Caco-2 (cell line): ENCODE measurements at regions not wholly inside any gene's neighbourhood (a gene's known extent, or its start where the extent isn't known, plus 50 kb on each side); places are given as distances from the start of the nearest gene placed in this dataset.

Experiments
- BruUV-seq: library from RNA; stranded (reverse); fragments of 400-500 nt; replicated peaks from 2 replicates; lab custom pipeline; 2021; lab: Mats Ljungman, UMichigan
- CTCF ChIA-PET: fragments of 300-600 bp; sonication (Branson Sonifier 250); formaldehyde crosslinking; loops from one replicate; lab custom pipeline; 2022; ENCODE audit warnings: antibody characterized with exemption; lab: Charles Lee
- POLR2A ChIA-PET: fragments of 300-600 bp; sonication (Branson Sonifier 250); formaldehyde crosslinking; loops from one replicate; lab custom pipeline; 2022; ENCODE audit warnings: antibody characterized with exemption; lab: Charles Lee
- DNase-seq, 2 experiments: peaks; one replicate each; pipeline versions ENCODE4 v3.0.0 to v3.0.0-alpha.2; 2020 to 2022
- H3K27me3 ChIP-seq: replicated peaks from 2 replicates; pipeline ENCODE4 v1.6.0; 2011; ENCODE audit warnings: low read length; ENCODE audit not compliant: control insufficient read depth, insufficient read depth
- H3K36me3 ChIP-seq: 2 replicates; pipeline ENCODE4 v1.5.1; 2011; ENCODE audit warnings: low read length; ENCODE audit not compliant: control insufficient read depth, insufficient read depth
- H3K4me1 ChIP-seq: fragments of 250-450 bp; sonication (Bioruptor Pico); 2 replicates; pipeline ENCODE4 v1.5.1; 2020; ENCODE audit warnings: mild to moderate bottlenecking
- H3K4me3 ChIP-seq: 2 replicates; pipeline ENCODE4 v1.5.1; 2011; ENCODE audit warnings: low read depth, mild to moderate bottlenecking, control low read depth, low read length
- H3K9me3 ChIP-seq: fragments of 250-450 bp; sonication (Bioruptor Pico); 2 replicates; pipeline ENCODE4 v1.5.1; 2020; ENCODE audit warnings: mild to moderate bottlenecking, moderate library complexity
- H3K27ac Mint-ChIP-seq: one replicate; pipeline ENCODE4 v1.8.0; 2022; ENCODE audit warnings: mixed read lengths; ENCODE audit not compliant: unreplicated experiment
- H3K27me3 Mint-ChIP-seq: one replicate; pipeline ENCODE4 v1.8.0; 2022; ENCODE audit warnings: mixed read lengths; ENCODE audit not compliant: insufficient read depth, unreplicated experiment
- H3K36me3 Mint-ChIP-seq: one replicate; pipeline ENCODE4 v1.8.0; 2022; ENCODE audit warnings: mild to moderate bottlenecking, mixed read lengths; ENCODE audit not compliant: insufficient read depth, unreplicated experiment
- H3K4me1 Mint-ChIP-seq: one replicate; pipeline ENCODE4 v1.8.0; 2022; ENCODE audit warnings: low read depth, mixed read lengths; ENCODE audit not compliant: unreplicated experiment
- H3K4me3 Mint-ChIP-seq: one replicate; pipeline ENCODE4 v1.8.0; 2022; ENCODE audit warnings: mild to moderate bottlenecking, moderate library complexity, mixed read lengths; ENCODE audit not compliant: unreplicated experiment
- H3K9me3 Mint-ChIP-seq: one replicate; pipeline ENCODE4 v1.8.0; 2022; ENCODE audit warnings: mixed read lengths; ENCODE audit not compliant: unreplicated experiment
- intact Hi-C: fragments of 100-400 bp; cut with micrococcal nuclease; formaldehyde crosslinking; loops from one replicate; pipeline ENCODE4 v1.10.0; 2022; ENCODE audit not compliant: unreplicated experiment
- TF ChIP-seq, protein P1 (sequence below), 2 experiments: fragments of 200-600 bp in 1 of 2; IDR thresholded peaks; 1 replicate in 1 of 2; 2 replicates in 1 of 2; pipeline versions ENCODE4 v1.5.1 to v1.8.0; 2011 to 2022; ENCODE audit warnings: antibody characterized with exemption in 1 of 2, control low read depth in 1 of 2, inconsistent platforms in 1 of 2, low read depth in 1 of 2, low read length in 1 of 2, mild to moderate bottlenecking in 1 of 2, moderate library complexity in 1 of 2; ENCODE audit not compliant: insufficient read depth in 1 of 2, severe bottlenecking in 1 of 2, unreplicated experiment in 1 of 2

DNA sequence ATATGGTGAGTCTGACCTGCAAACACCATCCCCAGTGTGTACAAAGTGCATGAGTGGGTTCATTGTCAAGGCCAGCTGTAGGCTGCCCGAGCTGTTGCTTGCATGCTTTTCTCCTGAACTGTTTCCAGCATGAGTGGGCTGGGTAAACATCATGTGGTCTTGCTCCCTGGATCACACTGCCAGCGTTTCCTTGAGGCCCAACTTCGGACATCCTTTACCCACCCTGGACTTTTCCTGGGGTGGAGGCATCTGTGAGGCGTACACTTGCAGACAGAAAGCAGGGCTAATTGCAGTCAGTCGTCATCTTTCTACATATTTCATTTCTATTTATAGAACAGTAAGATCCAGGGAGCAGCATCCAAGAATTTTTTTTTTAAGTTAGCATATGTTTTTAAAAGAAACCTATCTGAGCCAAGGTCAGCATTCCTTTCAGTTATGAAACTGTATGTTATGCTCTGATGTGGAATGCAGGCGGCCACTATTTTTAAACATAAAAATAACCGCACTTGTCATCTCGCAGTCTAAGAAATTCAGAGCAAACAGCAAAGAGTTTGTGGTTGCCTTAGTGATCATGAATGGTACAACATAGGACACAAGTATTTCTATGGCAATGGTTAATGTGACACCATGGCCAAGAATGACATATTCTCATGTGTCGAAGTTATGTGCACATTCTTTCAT lies 106.5 kb upstream of the DMRT1 start:
- intact Hi-C loops = no loop called here
- no peaks in the 10 kb centered on the region for H3K9me3 Mint-ChIP-seq
- H3K4me3 Mint-ChIP-seq = no peak overlapping the region
- TF ChIP-seq, protein P1, sequence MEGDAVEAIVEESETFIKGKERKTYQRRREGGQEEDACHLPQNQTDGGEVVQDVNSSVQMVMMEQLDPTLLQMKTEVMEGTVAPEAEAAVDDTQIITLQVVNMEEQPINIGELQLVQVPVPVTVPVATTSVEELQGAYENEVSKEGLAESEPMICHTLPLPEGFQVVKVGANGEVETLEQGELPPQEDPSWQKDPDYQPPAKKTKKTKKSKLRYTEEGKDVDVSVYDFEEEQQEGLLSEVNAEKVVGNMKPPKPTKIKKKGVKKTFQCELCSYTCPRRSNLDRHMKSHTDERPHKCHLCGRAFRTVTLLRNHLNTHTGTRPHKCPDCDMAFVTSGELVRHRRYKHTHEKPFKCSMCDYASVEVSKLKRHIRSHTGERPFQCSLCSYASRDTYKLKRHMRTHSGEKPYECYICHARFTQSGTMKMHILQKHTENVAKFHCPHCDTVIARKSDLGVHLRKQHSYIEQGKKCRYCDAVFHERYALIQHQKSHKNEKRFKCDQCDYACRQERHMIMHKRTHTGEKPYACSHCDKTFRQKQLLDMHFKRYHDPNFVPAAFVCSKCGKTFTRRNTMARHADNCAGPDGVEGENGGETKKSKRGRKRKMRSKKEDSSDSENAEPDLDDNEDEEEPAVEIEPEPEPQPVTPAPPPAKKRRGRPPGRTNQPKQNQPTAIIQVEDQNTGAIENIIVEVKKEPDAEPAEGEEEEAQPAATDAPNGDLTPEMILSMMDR (IDR thresholded peaks at IDR 0.05; ENCODE audit: insufficient read depth in 1 of 2, low read depth in 1 of 2, low read length in 1 of 2, severe bottlenecking in 1 of 2, unreplicated experiment in 1 of 2) = no peak
- H3K36me3 ChIP-seq = peaks cover 2% of the 10 kb centered on the region
- no peak for DNase-seq
- BruUV-seq = no TSS peak
- CTCF ChIA-PET = no interaction called here
- H3K4me3 ChIP-seq = no peak overlapping the region
- H3K36me3 Mint-ChIP-seq = peaks cover 58% of the 10 kb centered on the region
- H3K4me1 Mint-ChIP-seq = peaks cover 7% of the 10 kb centered on the region
- H3K4me1 ChIP-seq = peaks cover 11% of the 10 kb centered on the region; the same call in 1 of the 2 replicates
- H3K27me3 Mint-ChIP-seq = no peaks in the 10 kb centered on the region
- H3K27me3 ChIP-seq = no peaks in the 10 kb centered on the region
- no peak overlapping the region for H3K27ac Mint-ChIP-seq
- POLR2A ChIA-PET = no interaction called here
- H3K9me3 ChIP-seq = no peaks in the 10 kb centered on the region

- Histone ChIP-seq H3K36me3 (peaks cover 6% of the 10 kb centered on the region), H3K4me3 (no peak overlapping the region), H3K27me3 (no peaks in the 10 kb centered on the region), H3K9me3 (no peaks in the 10 kb centered on the region), H3K4me1 (peaks cover 11% of the 10 kb centered on the region; the same call in 1 of the 2 replicates)
- H3K4me3 Mint-ChIP-seq = no peak overlapping the region
- intact Hi-C loops = no loop called here
- no peak for DNase-seq
- ChIA-PET POLR2A (no interaction called here), CTCF (no interaction called here)
- no peaks in the 10 kb centered on the region for H3K9me3 Mint-ChIP-seq
- H3K36me3 Mint-ChIP-seq = peaks cover 63% of the 10 kb centered on the region
- BruUV-seq = no TSS peak
- TF ChIP-seq, protein P1 (IDR thresholded peaks at IDR 0.05; ENCODE audit: insufficient read depth in 1 of 2, low read depth in 1 of 2, low read length in 1 of 2, severe bottlenecking in 1 of 2, unreplicated experiment in 1 of 2) = no peak
- no peaks in the 10 kb centered on the region for H3K27me3 Mint-ChIP-seq
- peaks cover 7% of the 10 kb centered on the region for H3K4me1 Mint-ChIP-seq
- no peak overlapping the region for H3K27ac Mint-ChIP-seq
These were observed 103.9 kb upstream of the DMRT1 start for GRCh38 chr9:737400-738120.

DNA sequence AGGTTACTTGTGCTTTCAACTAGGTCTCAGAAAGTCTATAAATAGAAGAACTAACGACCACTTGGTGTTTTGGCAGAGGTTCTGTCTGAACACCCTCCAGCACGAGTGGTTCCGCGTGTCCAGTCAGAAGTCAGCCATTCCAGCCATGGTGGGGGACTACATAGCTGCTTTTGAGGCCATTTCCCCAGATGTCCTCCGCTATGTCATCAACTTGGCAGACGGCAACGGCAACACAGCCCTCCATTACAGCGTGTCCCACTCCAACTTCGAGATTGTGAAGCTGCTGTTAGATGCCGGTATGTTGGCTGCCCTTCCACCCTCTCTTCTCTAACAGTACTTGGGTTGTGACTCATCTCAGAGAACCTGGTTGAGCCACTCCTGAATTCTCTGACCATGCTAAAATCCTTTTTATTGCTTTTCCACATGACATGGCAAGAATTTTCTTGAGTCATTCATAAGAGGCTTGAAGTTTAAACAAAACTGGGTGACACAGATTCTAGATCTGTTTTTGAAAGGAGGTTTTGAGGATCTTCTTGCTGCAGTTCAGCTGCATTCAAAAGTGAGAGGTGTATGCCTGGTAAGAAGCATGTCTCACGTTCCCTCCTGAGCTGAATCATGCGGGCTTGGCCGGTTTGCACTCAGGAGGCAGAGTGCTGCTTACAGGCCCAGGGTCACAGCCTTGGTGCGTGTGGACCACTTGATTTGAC lies 103.1 kb upstream of the DMRT1 start:
- intact Hi-C loops = no loop called here
- Mint-ChIP-seq H3K36me3 (peaks cover 71% of the 10 kb centered on the region), H3K4me3 (no peak overlapping the region), H3K27me3 (no peaks in the 10 kb centered on the region), H3K9me3 (no peaks in the 10 kb centered on the region), H3K4me1 (peaks cover 7% of the 10 kb centered on the region), H3K27ac (peak overlapping the region; percentile 35)
- H3K36me3 ChIP-seq = peaks cover 6% of the 10 kb centered on the region
- peaks cover 11% of the 10 kb centered on the region; the same call in 1 of the 2 replicates for H3K4me1 ChIP-seq
- CTCF ChIA-PET = no interaction called here
- no peak overlapping the region for H3K4me3 ChIP-seq
- no peaks in the 10 kb centered on the region for H3K9me3 ChIP-seq
- DNase-seq = peak in 1 of 2 experiments; percentile 32
- POLR2A ChIA-PET = no interaction called here
- BruUV-seq = no TSS peak
- TF ChIP-seq, protein P1 (IDR thresholded peaks at IDR 0.05; ENCODE audit: insufficient read depth in 1 of 2, low read depth in 1 of 2, low read length in 1 of 2, severe bottlenecking in 1 of 2, unreplicated experiment in 1 of 2) = no peak
- H3K27me3 ChIP-seq = no peaks in the 10 kb centered on the region
